ENCODE measurements at regions not wholly inside any gene's neighbourhood (a gene's known extent, or its start where the extent isn't known, plus 50 kb on each side); places are given as distances from the start of the nearest gene placed in this dataset.

DNA sequence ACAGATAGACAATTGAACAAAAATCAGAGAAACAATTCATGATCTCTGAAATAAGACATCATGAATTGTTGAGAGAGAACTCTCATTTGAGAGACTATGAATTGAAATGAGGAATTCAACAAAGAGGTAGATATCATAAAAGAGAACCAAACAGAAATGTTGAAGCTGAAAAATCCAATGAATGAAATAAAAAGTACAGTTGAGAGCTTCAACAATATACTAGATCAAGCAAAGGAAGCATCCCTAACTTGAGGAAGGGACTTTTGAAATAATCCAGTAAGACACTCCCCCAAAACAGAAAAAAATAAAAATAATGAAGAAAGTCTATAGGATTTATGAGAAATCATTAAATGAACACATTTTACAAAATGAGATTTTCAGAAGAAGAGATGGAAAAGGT lies 310.0 kb upstream of the PCDH10 start:
- no peaks in the 10 kb centered on the region for H3K79me2 ChIP-seq (ENCODE audit: low read length)
- H2AFZ ChIP-seq (ENCODE audit: low read depth, low read length) = no peak overlapping the region
- H3K9ac ChIP-seq (ENCODE audit: low read length) = no peak overlapping the region
- no peaks in the 10 kb centered on the region for H3K27me3 ChIP-seq (ENCODE audit: low read depth, low read length)
- H4K20me1 ChIP-seq (ENCODE audit: insufficient read depth, low read length) = no peaks in the 10 kb centered on the region
- H3K27ac ChIP-seq (ENCODE audit: low read length) = no peak overlapping the region
- H3K36me3 ChIP-seq (replicated peaks; ENCODE audit: low read depth, low read length) = peaks cover 4% of the 10 kb centered on the region
- H3K4me1 ChIP-seq (ENCODE audit: low read length) = no peaks in the 10 kb centered on the region
- peaks cover 9% of the 10 kb centered on the region; the same call in 1 of the 2 replicates for H3K9me3 ChIP-seq (ENCODE audit: insufficient read depth, low read length)
- no peak overlapping the region for H3K4me3 ChIP-seq (ENCODE audit: low read length)
- no peak for TF ChIP-seq EZH2phosphoT487 (IDR thresholded peaks at IDR 0.05; ENCODE audit: low read depth)
- no peak for TF ChIP-seq CTCF (IDR thresholded peaks at IDR 0.05; ENCODE audit: low read depth, low read length)
- H3K4me2 ChIP-seq (ENCODE audit: low read length) = no peak overlapping the region

GRCh38 chr4:132859929-132860328 lies 289.2 kb upstream of the PCDH10 start:
- no peak for TF ChIP-seq EZH2phosphoT487 (IDR thresholded peaks at IDR 0.05; ENCODE audit: low read depth)
- no peak for TF ChIP-seq CTCF (IDR thresholded peaks at IDR 0.05; ENCODE audit: low read depth, low read length)
- Histone ChIP-seq H3K4me2 (ENCODE audit: low read length) (no peak overlapping the region), H4K20me1 (ENCODE audit: insufficient read depth, low read length) (no peaks in the 10 kb centered on the region), H3K4me1 (ENCODE audit: low read length) (no peaks in the 10 kb centered on the region), H3K79me2 (ENCODE audit: low read length) (no peaks in the 10 kb centered on the region), H3K27me3 (ENCODE audit: low read depth, low read length) (no peaks in the 10 kb centered on the region), H3K36me3 (replicated peaks; ENCODE audit: low read depth, low read length) (no peaks in the 10 kb centered on the region), H2AFZ (ENCODE audit: low read depth, low read length) (no peak overlapping the region), H3K27ac (ENCODE audit: low read length) (no peak overlapping the region), H3K4me3 (ENCODE audit: low read length) (no peak overlapping the region), H3K9me3 (ENCODE audit: insufficient read depth, low read length) (no peaks in the 10 kb centered on the region), H3K9ac (ENCODE audit: low read length) (no peak overlapping the region)

GRCh38 chr4:132860976-132861375 lies 288.1 kb upstream of the PCDH10 start:
- Histone ChIP-seq H3K4me3 (ENCODE audit: low read length) (no peak overlapping the region), H2AFZ (ENCODE audit: low read depth, low read length) (no peak overlapping the region), H3K27me3 (ENCODE audit: low read depth, low read length) (no peaks in the 10 kb centered on the region), H3K27ac (ENCODE audit: low read length) (no peak overlapping the region), H3K36me3 (replicated peaks; ENCODE audit: low read depth, low read length) (no peaks in the 10 kb centered on the region), H4K20me1 (ENCODE audit: insufficient read depth, low read length) (no peaks in the 10 kb centered on the region), H3K4me1 (ENCODE audit: low read length) (no peaks in the 10 kb centered on the region), H3K79me2 (ENCODE audit: low read length) (no peaks in the 10 kb centered on the region), H3K9ac (ENCODE audit: low read length) (no peak overlapping the region), H3K4me2 (ENCODE audit: low read length) (no peak overlapping the region), H3K9me3 (ENCODE audit: insufficient read depth, low read length) (no peaks in the 10 kb centered on the region)
- TF ChIP-seq CTCF (IDR thresholded peaks at IDR 0.05; ENCODE audit: low read depth, low read length) = no peak
- no peak for TF ChIP-seq EZH2phosphoT487 (IDR thresholded peaks at IDR 0.05; ENCODE audit: low read depth)

DNA sequence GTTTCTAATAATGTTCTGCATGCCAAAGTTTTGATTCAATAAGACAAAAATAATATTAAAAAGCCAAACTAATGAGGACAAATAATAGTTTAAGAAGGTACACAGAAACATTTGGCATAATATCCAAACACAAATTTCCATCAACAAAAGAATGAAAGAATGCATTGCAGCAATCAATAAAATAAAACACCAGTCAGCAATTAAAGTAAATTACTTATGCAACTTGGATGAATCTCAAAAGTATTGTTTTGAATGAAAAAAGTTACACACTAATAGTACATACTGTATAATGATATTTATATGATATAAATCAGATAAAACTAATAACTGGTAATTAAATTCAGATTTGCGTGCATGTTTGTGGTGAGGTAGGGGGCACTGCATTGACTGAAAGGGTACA lies 285.5 kb upstream of the PCDH10 start:
- Histone ChIP-seq H3K27ac (ENCODE audit: low read length) (no peak overlapping the region), H4K20me1 (ENCODE audit: insufficient read depth, low read length) (no peaks in the 10 kb centered on the region), H3K27me3 (ENCODE audit: low read depth, low read length) (no peaks in the 10 kb centered on the region), H3K79me2 (ENCODE audit: low read length) (no peaks in the 10 kb centered on the region), H3K36me3 (replicated peaks; ENCODE audit: low read depth, low read length) (no peaks in the 10 kb centered on the region), H3K9ac (ENCODE audit: low read length) (no peak overlapping the region), H3K9me3 (ENCODE audit: insufficient read depth, low read length) (no peaks in the 10 kb centered on the region), H3K4me1 (ENCODE audit: low read length) (no peaks in the 10 kb centered on the region), H3K4me2 (ENCODE audit: low read length) (no peak overlapping the region), H3K4me3 (ENCODE audit: low read length) (no peak overlapping the region), H2AFZ (ENCODE audit: low read depth, low read length) (no peak overlapping the region)
- TF ChIP-seq EZH2phosphoT487 (IDR thresholded peaks at IDR 0.05; ENCODE audit: low read depth) = no peak
- no peak for TF ChIP-seq CTCF (IDR thresholded peaks at IDR 0.05; ENCODE audit: low read depth, low read length)

All from OCI-LY3 (cell line).